A673 (cell line): ENCODE measurements at regions not wholly inside any gene's neighbourhood (a gene's known extent, or its start where the extent isn't known, plus 50 kb on each side); places are given as distances from the start of the nearest gene placed in this dataset.
"Not testable (repeated sequence)": the region's sequence is repeated elsewhere in the genome, so short reads cannot be mapped to it uniquely, and the experiment has no call there.

Source experiments
- BruUV-seq: library from RNA; stranded (reverse); fragments of 400-500 nt; replicated peaks from 2 replicates; lab custom pipeline; 2021; lab: Mats Ljungman, UMichigan
- CTCF ChIA-PET: fragments of 300-600 bp; sonication (Branson Sonifier 250); formaldehyde crosslinking; loops from one replicate; lab custom pipeline; 2022; ENCODE audit warnings: antibody characterized with exemption; lab: Charles Lee
- POLR2A ChIA-PET: fragments of 300-600 bp; sonication (Branson Sonifier 250); formaldehyde crosslinking; loops from one replicate; lab custom pipeline; 2022; ENCODE audit warnings: antibody characterized with exemption; ENCODE audit not compliant: low non-redundant PET; lab: Charles Lee
- DNase-seq: peaks from one replicate; pipeline ENCODE4 v3.0.0-alpha.2; 2015; ENCODE audit warnings: low spot score
- H3K27ac ChIP-seq: fragments of 200-600 bp; sonication (generic); 2 replicates; pipeline ENCODE4 v1.5.1; 2016; ENCODE audit warnings: mixed run types, low read depth, mild to moderate bottlenecking, mixed read lengths, antibody characterized with exemption, low read length; ENCODE audit not compliant: poor library complexity, severe bottlenecking
- H3K27me3 ChIP-seq: fragments of 200-600 bp; sonication (generic); replicated peaks from 2 replicates; pipeline ENCODE4 v1.6.1; 2017; ENCODE audit warnings: mixed run types, low read depth, mild to moderate bottlenecking, mixed read lengths, antibody characterized with exemption, low read length; ENCODE audit not compliant: insufficient read depth, poor library complexity
- H3K36me3 ChIP-seq: fragments of 200-600 bp; sonication (generic); 2 replicates; pipeline ENCODE4 v1.6.1; 2016; ENCODE audit warnings: mixed run types, mild to moderate bottlenecking, mixed read lengths, antibody characterized with exemption, low read length; ENCODE audit not compliant: insufficient read depth, poor library complexity, severe bottlenecking
- H3K4me1 ChIP-seq: fragments of 200-600 bp; sonication (generic); 2 replicates; pipeline ENCODE4 v1.6.1; 2017; ENCODE audit warnings: mixed run types, mild to moderate bottlenecking, mixed read lengths, antibody characterized with exemption, low read length; ENCODE audit not compliant: insufficient read depth, poor library complexity, severe bottlenecking
- H3K4me3 ChIP-seq: fragments of 200-600 bp; sonication (generic); 2 replicates; pipeline ENCODE4 v1.5.1; 2016; ENCODE audit warnings: low read depth, mixed run types, mild to moderate bottlenecking, mixed read lengths, low read length; ENCODE audit not compliant: poor library complexity, severe bottlenecking
- H3K9me3 ChIP-seq: fragments of 200-600 bp; sonication (generic); 2 replicates; pipeline ENCODE4 v1.6.1; 2016; ENCODE audit warnings: mixed run types, low read depth, mild to moderate bottlenecking, mixed read lengths, antibody characterized with exemption, low read length; ENCODE audit not compliant: poor library complexity, severe bottlenecking
- CTCF ChIP-seq: fragments of 300-800, 200-600 bp; sonication (generic); conservative IDR thresholded peaks from 2 replicates; pipeline ENCODE4 v1.5.1; 2017; ENCODE audit warnings: low read depth, mild to moderate bottlenecking, antibody characterized with exemption, low read length, moderate library complexity, mixed read lengths
- EZH2 ChIP-seq: fragments of 200-600 bp; sonication (generic); IDR thresholded peaks from 2 replicates; pipeline ENCODE4 v1.6.1; 2017; ENCODE audit warnings: borderline replicate concordance, low read depth, mild to moderate bottlenecking, mixed read lengths, antibody characterized with exemption, low read length; ENCODE audit not compliant: poor library complexity, severe bottlenecking
- intact Hi-C: fragments of 100-400 bp; cut with micrococcal nuclease; formaldehyde crosslinking; loops from one replicate; pipeline ENCODE4 v1.10.0; 2022; ENCODE audit not compliant: unreplicated experiment

GRCh38 chr7:155396661-155397060, 61.3 kb upstream of the EN2 start:
- CTCF ChIA-PET: no interaction called here
- Histone ChIP-seq H3K9me3 (no peaks in the 10 kb centered on the region), H3K4me3 (no peak overlapping the region), H3K27ac (no peak overlapping the region), H3K4me1 (no peaks in the 10 kb centered on the region), H3K36me3 (no peaks in the 10 kb centered on the region), H3K27me3 (peaks cover 51% of the 10 kb centered on the region)
- POLR2A ChIA-PET: no interaction called here
- BruUV-seq: no TSS peak
- intact Hi-C loops: no loop called here
- TF ChIP-seq CTCF (no peak), EZH2 (no peak)
- DNase-seq: no peak

DNA sequence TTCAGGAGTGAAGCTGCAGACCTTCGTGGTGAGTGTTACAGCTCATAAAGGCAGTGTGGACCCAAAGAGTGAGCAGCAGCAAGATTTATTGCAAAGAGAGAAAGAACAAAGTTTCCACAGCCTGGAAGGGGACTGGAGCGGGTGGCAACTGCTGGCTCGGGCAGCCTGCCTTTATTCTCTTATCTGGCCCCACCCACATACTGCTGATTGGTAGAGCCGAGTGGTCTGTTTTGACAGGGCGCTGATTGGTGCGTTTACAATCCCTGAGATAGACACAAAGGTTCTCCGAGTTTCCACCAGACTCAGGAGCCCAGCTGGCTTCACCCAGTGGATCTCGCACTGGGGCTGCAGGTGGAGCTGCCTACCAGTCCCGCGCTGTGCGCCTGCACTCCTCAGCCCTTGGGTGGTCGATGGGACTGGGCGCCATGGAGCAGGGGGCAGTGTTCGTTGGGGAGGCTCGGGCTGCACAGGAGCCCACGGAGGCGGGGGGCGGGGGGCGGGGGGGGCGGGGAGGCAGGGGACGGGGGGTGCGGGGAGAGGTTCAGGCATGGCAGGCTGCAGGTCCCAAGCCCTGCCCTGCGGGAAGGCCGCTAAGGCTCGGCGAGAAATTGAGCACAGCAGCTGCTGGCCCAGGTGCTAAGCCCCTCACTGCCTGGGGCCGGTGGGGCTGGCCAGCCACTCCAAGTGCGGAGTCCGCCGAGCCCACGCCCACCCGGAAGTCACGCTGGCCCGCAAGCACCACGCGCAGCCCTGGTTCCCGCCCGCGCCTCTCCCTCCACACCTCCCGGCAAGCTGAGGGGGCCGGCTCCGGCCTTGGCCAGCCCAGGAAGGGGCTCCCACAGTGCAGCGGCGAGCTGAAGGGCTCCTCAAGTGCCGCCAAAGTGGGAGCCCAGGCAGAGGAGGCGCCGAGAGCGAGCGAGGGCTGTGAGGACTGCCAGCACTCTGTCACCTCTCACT, 59.9 kb upstream of the EN2 start:
- BruUV-seq, CTCF ChIA-PET, H3K27ac ChIP-seq, POLR2A ChIA-PET, H3K4me1 ChIP-seq, DNase-seq, H3K36me3 ChIP-seq, H3K9me3 ChIP-seq, H3K4me3 ChIP-seq, intact Hi-C loops: not testable (repeated sequence)
- peaks cover 48% of the 10 kb centered on the region for H3K27me3 ChIP-seq

GRCh38 chr7:155398944-155399343, 59.0 kb upstream of the EN2 start:
- peaks cover 43% of the 10 kb centered on the region for H3K27me3 ChIP-seq
- BruUV-seq: no TSS peak
- intact Hi-C loops: no loop called here

More at GRCh38 chr7:155398944-155399343, 59.0 kb upstream of the EN2 start:
- ChIA-PET CTCF (no interaction called here), POLR2A (no interaction called here)
- Histone ChIP-seq H3K4me3 (no peak overlapping the region), H3K27ac (no peak overlapping the region), H3K9me3 (no peaks in the 10 kb centered on the region), H3K4me1 (no peaks in the 10 kb centered on the region), H3K36me3 (no peaks in the 10 kb centered on the region)
- DNase-seq: no peak
- TF ChIP-seq CTCF: peak; percentile 42
- no peak for TF ChIP-seq EZH2
